B cell (primary cell): ENCODE measurements at regions not wholly inside any gene's neighbourhood (a gene's known extent, or its start where the extent isn't known, plus 50 kb on each side); places are given as distances from the start of the nearest gene placed in this dataset.

Experiments used
- ATAC-seq: fragments of 200-7000 bp; cut with Tn5 transposase; one replicate; pipeline ENCODE4 v1.10.0; 2021; ENCODE audit warnings: low read depth, mild to moderate bottlenecking, moderate number of reproducible peaks, moderate library complexity
- CTCF ChIA-PET: fragments of 350-600 bp; sonication (Branson Sonifier 250); formaldehyde crosslinking; loops from one replicate; lab custom pipeline; 2021; ENCODE audit warnings: antibody characterized with exemption, inconsistent platforms; lab: Charles Lee
- POLR2A ChIA-PET: fragments of 350-600 bp; sonication (Branson Sonifier 250); formaldehyde crosslinking; loops from one replicate; lab custom pipeline; 2021; ENCODE audit warnings: antibody characterized with exemption; lab: Charles Lee
- DNase-seq: peaks from one replicate; pipeline ENCODE4 v3.0.0; 2013
- H2AFZ ChIP-seq: 2 replicates; pipeline ENCODE4 v1.6.1; 2012; ENCODE audit warnings: mild to moderate bottlenecking, low read depth, low read length; ENCODE audit not compliant: insufficient read depth, poor library complexity, severe bottlenecking
- H3K27ac ChIP-seq, 2 donors: 1 replicate in 1 of 2; 2 replicates in 1 of 2; pipeline ENCODE4 v1.5.1; 2012 to 2013; ENCODE audit warnings: low read length in 2 of 2, mild to moderate bottlenecking in 2 of 2, moderate library complexity in 1 of 2
- H3K27me3 ChIP-seq, 4 experiments: fragments of 200-600 bp in 1 of 4; sonication (generic) in 1 of 4; replicated peaks in 1 of 4; 1 replicate in 2 of 4; 2 replicates in 2 of 4; pipeline versions ENCODE4 v1.6.1 to v1.7.0; 2013 to 2016; ENCODE audit warnings: low read length in 3 of 4, mild to moderate bottlenecking in 2 of 4, mixed read lengths in 1 of 4, moderate library complexity in 1 of 4; ENCODE audit not compliant: insufficient read depth in 4 of 4, control insufficient read depth in 3 of 4; ENCODE audit errors: control extremely low read depth in 1 of 4
- H3K36me3 ChIP-seq, 2 experiments: replicated peaks in 1 of 2; 1 replicate in 1 of 2; 2 replicates in 1 of 2; pipeline versions ENCODE4 v1.6.1 to v1.7.1; 2013; ENCODE audit warnings: low read length in 1 of 2; ENCODE audit not compliant: insufficient read depth in 2 of 2, control insufficient read depth in 1 of 2; ENCODE audit errors: control extremely low read depth in 1 of 2, extremely low read depth in 1 of 2
- H3K4me1 ChIP-seq, 2 donors: fragments of 200-600 bp in 1 of 2; sonication (generic) in 1 of 2; 1 replicate in 1 of 2; 2 replicates in 1 of 2; pipeline versions ENCODE4 v1.5.1 to v1.6.1; 2013 to 2017; ENCODE audit warnings: low read length in 2 of 2; ENCODE audit not compliant: control insufficient read depth in 2 of 2, insufficient read depth in 2 of 2
- H3K4me2 ChIP-seq: replicated peaks from 2 replicates; pipeline ENCODE3; 2012; ENCODE audit warnings: mild to moderate bottlenecking, low read depth, low read length; ENCODE audit not compliant: poor library complexity, severe bottlenecking
- H3K4me3 ChIP-seq, 5 experiments: fragments of 200-600 bp in 1 of 5; sonication (generic) in 1 of 5; 1 replicate in 3 of 5; 2 replicates in 2 of 5; pipeline versions ENCODE4 v1.5.1 to v1.7.0; 2011 to 2016; ENCODE audit warnings: low read length in 4 of 5, mild to moderate bottlenecking in 4 of 5, low read depth in 2 of 5, control low read depth in 1 of 5, moderate library complexity in 1 of 5; ENCODE audit not compliant: insufficient read depth in 1 of 5; ENCODE audit errors: control extremely low read depth in 1 of 5, extremely low read depth in 1 of 5
- H3K79me2 ChIP-seq: fragments of 200-600 bp; sonication (generic); one replicate; pipeline ENCODE4 v1.6.0; 2016; ENCODE audit warnings: low read length; ENCODE audit not compliant: control insufficient read depth, insufficient read depth
- H3K9ac ChIP-seq: fragments of 200-600 bp; sonication (generic); 2 replicates; pipeline ENCODE4 v1.6.1; 2017; ENCODE audit warnings: mild to moderate bottlenecking, low read length, moderate library complexity
- H3K9me3 ChIP-seq, 3 donors: one replicate each; pipeline versions ENCODE4 v1.6.1 to v1.7.1; 2013; ENCODE audit warnings: low read length in 2 of 3; ENCODE audit not compliant: control insufficient read depth in 2 of 3, insufficient read depth in 1 of 3; ENCODE audit errors: control extremely low read depth in 1 of 3
- H4K20me1 ChIP-seq: 2 replicates; pipeline ENCODE4 v1.6.0; 2012; ENCODE audit warnings: mild to moderate bottlenecking, low read length; ENCODE audit not compliant: insufficient read depth, control insufficient read depth, poor library complexity, severe bottlenecking
- H3K27ac Mint-ChIP-seq: one replicate; pipeline ENCODE4 v1.8.0; 2021; ENCODE audit warnings: mixed read lengths
- H3K27me3 Mint-ChIP-seq: one replicate; pipeline ENCODE4 v1.8.0; 2021; ENCODE audit warnings: mixed read lengths
- H3K4me1 Mint-ChIP-seq: one replicate; pipeline ENCODE4 v1.8.0; 2021; ENCODE audit warnings: mixed read lengths
- H3K4me3 Mint-ChIP-seq: one replicate; pipeline ENCODE4 v1.8.0; 2021; ENCODE audit warnings: mixed read lengths
- H3K9me3 Mint-ChIP-seq: one replicate; pipeline ENCODE4 v1.8.0; 2022; ENCODE audit warnings: mixed read lengths; ENCODE audit not compliant: insufficient read depth
- EZH2 ChIP-seq: IDR thresholded peaks from 2 replicates; pipeline ENCODE4 v1.6.1; 2012; ENCODE audit warnings: borderline replicate concordance, low read depth, mild to moderate bottlenecking, moderate library complexity, low read length; ENCODE audit not compliant: insufficient read depth, poor library complexity, severe bottlenecking
- WGBS: methylation state at CpG from one replicate; pipeline ENCODE4 v1.1.5; 2013; ENCODE audit warnings: missing lambda C conversion rate; ENCODE audit not compliant: insufficient coverage; 5-methylcytosine and 5-hydroxymethylcytosine counted together
- intact Hi-C: fragments of 100-400 bp; cut with micrococcal nuclease; formaldehyde crosslinking; loops from one replicate; pipeline ENCODE4 v1.10.0; 2022
- TF ChIP-seq, protein P1 (sequence below): fragments of 200-600 bp; IDR thresholded peaks from one replicate; pipeline ENCODE4 v1.8.0; 2022; ENCODE audit warnings: antibody characterized with exemption, mild to moderate bottlenecking

DNA sequence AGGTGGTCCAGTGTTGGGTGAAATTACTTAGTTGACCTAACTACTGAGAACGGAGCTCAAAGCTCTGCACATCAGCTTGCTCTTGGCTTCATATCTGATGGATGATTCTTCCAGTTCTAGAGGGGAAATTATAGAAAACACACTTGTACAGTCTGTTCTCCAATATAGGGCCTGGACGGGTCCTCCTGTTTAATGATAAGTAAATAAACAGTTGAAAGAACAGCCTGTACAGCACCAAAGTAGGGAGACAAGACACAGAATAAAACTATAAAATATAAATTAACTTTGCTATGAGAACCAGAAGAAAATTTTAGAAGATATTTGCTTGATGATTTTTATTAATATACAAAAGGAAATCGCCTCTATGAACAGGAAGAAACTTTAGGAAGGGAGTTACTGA is 271.7 kb downstream of the STK31 start:
- CTCF ChIA-PET, result no interaction called here
- Histone ChIP-seq H4K20me1 (no peaks in the 10 kb centered on the region), H3K27me3 (peaks cover 0 to 10% (median 0%) of the 10 kb centered on the region in 4 experiments), H3K36me3 (no peaks in the 10 kb centered on the region), H3K9ac (no peak overlapping the region), H3K4me1 (no peaks in the 10 kb centered on the region), H3K27ac (no peak overlapping the region), H3K9me3 (peaks cover 0 to 16% (median 4%) of the 10 kb centered on the region in 3 donors), H3K79me2 (no peaks in the 10 kb centered on the region), H3K4me3 (no peak overlapping the region), H3K4me2 (no peak overlapping the region), H2AFZ (no peak overlapping the region)
- Mint-ChIP-seq H3K9me3 (no peaks in the 10 kb centered on the region), H3K4me1 (no peaks in the 10 kb centered on the region), H3K27me3 (peaks cover 11% of the 10 kb centered on the region), H3K4me3 (no peak overlapping the region), H3K27ac (no peak overlapping the region)
- DNase-seq (no peak), ATAC-seq (no peak)
- WGBS, result no CpG with 5 or more reads among the region's 3 CpGs
- intact Hi-C loops, result no loop called here
- TF ChIP-seq, protein P1, sequence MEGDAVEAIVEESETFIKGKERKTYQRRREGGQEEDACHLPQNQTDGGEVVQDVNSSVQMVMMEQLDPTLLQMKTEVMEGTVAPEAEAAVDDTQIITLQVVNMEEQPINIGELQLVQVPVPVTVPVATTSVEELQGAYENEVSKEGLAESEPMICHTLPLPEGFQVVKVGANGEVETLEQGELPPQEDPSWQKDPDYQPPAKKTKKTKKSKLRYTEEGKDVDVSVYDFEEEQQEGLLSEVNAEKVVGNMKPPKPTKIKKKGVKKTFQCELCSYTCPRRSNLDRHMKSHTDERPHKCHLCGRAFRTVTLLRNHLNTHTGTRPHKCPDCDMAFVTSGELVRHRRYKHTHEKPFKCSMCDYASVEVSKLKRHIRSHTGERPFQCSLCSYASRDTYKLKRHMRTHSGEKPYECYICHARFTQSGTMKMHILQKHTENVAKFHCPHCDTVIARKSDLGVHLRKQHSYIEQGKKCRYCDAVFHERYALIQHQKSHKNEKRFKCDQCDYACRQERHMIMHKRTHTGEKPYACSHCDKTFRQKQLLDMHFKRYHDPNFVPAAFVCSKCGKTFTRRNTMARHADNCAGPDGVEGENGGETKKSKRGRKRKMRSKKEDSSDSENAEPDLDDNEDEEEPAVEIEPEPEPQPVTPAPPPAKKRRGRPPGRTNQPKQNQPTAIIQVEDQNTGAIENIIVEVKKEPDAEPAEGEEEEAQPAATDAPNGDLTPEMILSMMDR, result no peak
- no peak for TF ChIP-seq EZH2
- POLR2A ChIA-PET, result no interaction called here

DNA sequence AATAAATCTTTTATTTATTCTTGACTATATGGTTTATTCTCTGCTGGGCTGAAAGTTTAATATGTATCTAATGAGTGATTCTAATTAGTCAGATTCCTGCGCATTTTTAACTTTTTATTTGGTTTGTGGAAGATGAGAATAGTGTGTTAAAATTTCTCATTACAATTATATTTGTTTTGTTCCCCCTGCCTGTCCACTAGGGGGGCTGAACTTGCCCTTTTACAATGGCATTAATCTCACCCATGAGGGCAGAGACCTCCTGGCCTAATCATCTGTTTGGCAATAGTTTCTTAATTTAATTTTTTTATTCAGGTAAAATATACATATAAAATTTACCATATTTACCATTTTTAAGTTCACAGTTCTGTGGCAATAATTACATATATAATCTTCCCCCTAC is 278.5 kb upstream of the NPY start:
- Histone ChIP-seq H3K79me2 (no peaks in the 10 kb centered on the region), H3K27ac (no peak overlapping the region), H3K4me1 (no peaks in the 10 kb centered on the region), H3K27me3 (peaks cover 0 to 6% (median 0%) of the 10 kb centered on the region in 4 experiments), H3K4me2 (no peak overlapping the region), H3K9me3 (no peaks in the 10 kb centered on the region), H3K9ac (no peak overlapping the region), H3K36me3 (no peaks in the 10 kb centered on the region), H4K20me1 (no peaks in the 10 kb centered on the region), H2AFZ (no peak overlapping the region), H3K4me3 (no peak overlapping the region)
- Mint-ChIP-seq H3K9me3 (no peaks in the 10 kb centered on the region), H3K27me3 (peaks cover 10% of the 10 kb centered on the region), H3K4me3 (no peak overlapping the region), H3K27ac (no peak overlapping the region), H3K4me1 (no peaks in the 10 kb centered on the region)
- POLR2A ChIA-PET, result no interaction called here
- no CpG with 5 or more reads among the region's 1 CpG for WGBS
- DNase-seq, result no peak
- ATAC-seq, result no peak
- CTCF ChIA-PET, result no interaction called here
- TF ChIP-seq, protein P1, result no peak
- intact Hi-C loops, result no loop called here
